ENCODE measurements at regions not wholly inside any gene's neighbourhood (a gene's known extent, or its start where the extent isn't known, plus 50 kb on each side); places are given as distances from the start of the nearest gene placed in this dataset.

DNA sequence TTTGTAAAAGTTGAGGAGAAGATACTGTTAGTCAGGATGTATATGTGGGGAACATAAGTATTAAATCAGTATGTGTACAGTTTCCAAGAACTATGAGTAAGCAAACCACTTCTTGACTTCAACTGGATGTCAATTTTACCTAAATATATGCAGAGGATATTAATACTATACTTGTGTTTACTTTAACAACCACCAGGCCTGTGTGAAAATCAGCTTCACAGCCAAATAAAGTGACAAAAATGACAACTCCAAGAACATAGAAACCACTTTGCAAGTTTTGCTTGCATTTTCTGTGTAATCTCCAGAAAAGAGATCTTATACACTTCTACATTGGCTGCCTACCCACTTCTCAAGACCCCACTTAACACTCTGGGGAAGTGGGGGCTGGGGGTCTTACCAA lies 293.3 kb upstream of the RORA start:
- no peak for DNase-seq

DNA sequence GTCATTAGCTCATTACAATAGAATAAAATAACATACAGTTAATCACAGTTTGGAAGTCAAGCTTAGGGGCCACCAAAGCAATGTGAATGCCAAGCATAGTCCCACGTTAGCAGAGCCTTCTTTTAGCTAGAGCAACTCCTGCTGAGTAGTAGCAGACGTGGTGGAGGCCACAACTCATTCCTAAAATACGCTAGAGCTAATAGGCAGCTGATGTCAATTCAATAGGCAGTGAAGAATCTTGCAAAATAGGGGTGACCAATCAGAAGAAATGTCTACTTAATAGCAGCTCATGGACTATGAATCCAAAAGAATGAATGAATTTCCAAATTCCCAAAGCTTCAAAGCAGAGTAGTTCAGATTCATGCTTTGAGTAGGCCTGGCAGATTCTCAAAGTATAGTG lies 292.9 kb upstream of the RORA start:
- no peak for DNase-seq

DNA sequence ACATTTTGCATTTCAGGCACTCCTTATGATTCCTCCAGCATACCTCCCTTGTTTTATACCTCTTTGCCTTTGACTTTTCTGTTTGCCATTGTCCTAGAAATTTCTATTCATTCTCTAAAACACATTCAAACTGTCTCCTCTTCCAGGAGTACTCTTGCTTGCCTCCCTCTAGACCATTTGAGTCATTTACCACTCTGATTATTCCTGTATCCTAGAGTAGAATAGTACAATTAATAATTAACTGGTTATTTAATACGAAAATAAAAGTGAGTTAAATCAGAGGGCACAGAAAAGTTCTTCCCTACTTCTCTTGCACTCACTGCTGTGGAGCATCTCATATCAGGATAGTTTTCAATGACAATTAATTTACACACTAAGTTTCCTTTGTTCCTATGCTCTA lies 290.2 kb upstream of the RORA start:
- DNase-seq: no peak

DNA sequence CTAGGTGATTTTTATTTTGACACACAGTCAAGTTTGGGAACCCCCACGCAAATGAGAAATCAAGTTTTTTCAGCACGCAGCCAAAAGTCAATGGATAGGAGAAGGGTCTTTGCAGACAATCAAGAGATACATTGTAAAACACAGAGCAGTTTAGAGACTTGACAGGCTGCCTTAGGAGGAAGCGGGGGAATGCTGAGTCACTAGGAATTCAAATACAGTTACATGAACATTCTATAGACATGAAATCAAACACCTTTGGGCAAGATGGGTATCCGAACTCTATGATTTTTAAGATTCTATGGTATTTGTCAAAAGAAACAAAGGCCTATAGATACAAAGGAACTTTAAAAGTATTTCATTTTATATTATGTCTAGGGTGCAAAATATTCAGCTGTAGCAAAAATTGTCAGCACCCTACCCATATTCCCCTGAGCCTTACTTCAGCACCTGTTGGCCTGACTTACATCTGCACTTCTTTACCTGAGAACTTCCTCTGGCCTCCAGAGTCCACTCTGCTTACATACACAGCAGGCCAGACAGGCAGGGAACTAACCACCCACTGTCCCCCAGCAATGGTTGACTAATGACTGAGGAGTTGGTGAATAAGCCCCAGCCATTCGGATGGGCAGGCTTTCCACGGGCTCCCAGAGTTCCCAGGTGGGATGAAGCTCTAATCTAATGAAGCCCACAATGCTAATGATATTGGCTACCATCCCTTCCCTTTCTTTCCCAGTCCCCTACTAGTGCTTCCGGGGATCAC lies 289.3 kb upstream of the RORA start:
- peak; percentile 26 for DNase-seq

DNA sequence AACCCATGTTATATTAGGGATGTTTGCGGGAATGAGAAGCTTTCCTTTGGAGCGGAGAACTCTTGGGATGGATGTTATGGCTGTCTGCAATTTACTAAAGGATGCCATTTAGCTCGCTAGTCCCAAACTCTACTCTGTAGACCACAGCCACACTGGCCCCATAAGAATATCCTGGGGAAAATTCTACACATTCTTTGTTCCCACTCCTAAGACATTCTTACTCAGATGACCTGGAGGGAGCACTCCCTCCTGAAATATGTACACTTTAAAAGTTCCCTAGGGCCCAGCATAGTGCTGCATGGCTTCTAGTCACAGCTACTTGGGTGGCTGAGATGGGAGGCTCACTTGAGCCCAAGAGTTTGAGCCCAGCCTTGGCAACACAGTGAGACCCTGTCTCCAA lies 288.7 kb upstream of the RORA start:
- DNase-seq: no peak

DNA sequence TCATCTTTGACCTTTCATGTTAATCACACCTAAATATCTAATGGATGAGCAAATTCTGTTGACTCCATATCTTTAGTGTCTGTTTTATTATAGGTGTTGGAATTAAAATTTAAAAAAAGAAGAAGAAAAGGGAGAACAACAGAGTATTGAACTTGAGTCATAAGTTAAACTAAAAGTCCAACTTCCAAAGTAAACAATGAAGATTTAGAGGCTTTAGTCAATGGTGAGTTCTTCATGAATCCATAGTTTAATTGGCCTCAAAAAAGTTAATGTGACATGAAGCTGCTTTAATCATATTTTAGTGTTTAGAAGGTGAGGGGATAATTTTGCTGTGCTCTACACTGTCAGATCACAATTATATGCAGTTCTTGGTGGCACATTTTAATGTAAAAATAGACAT lies 288.2 kb upstream of the RORA start:
- DNase-seq: no peak

DNA sequence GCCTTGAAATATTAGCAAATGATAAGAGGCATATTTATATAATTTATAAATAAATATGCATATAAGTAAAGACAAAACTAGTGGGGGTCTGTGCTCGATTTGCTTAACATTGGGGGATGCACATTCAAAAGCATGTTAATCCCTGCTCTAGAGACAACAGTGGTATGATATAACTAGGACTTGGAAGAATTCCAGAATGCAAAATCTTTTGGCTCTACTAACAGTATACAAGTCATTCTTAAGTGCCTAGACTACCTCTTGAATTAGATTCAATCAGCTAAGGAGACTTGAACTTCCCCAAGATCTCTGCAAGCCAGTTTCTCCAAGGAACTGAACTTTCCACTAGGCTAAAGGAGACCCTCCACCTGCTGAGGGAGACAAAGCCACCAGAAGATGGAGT lies 282.7 kb upstream of the RORA start:
- DNase-seq: no peak

DNA sequence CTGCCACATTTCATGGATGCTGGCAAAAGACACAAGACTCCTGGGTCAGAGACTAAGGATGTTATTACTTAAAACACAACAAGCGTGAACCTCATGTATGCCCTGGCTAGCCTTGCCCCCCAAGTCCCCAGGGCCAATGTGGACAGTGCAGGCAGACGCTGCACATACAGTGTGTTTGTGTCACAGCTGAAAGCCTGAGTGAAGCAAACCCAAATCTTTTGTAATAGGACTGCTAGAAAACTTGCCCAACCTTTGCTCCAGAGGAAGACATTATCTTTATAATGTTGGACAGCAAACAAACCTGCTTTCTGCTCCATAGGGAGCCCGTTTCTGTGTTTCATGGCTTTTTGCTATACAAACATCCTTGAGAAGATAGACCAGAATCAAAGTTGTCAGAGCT lies 282.0 kb upstream of the RORA start:
- peak; percentile 29 for DNase-seq

DNA sequence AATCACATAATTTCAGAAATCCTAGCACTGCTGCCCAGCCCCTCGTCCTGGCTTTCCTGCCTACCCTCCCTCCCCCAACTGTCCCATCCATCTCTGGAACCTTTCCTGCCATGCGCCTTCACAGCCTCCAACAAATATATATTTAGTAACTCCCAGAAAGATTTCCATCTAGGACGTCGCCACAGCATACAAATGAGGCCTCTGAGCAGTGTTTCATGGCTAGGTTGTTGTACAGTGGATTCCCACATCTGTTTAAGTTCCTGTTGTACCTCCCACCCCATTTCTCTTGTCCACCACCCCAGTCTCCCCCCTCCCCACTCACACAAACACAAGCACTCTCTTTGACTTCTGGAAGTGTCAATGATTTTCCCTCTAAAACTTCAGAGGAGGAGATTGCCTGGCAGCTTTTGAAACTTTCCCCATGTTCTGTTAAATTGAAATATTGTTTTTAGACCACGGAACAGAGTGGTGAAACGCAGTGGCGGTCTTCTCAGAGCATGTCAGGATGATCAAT lies 280.3 kb upstream of the RORA start:
- DNase-seq: no peak

DNA sequence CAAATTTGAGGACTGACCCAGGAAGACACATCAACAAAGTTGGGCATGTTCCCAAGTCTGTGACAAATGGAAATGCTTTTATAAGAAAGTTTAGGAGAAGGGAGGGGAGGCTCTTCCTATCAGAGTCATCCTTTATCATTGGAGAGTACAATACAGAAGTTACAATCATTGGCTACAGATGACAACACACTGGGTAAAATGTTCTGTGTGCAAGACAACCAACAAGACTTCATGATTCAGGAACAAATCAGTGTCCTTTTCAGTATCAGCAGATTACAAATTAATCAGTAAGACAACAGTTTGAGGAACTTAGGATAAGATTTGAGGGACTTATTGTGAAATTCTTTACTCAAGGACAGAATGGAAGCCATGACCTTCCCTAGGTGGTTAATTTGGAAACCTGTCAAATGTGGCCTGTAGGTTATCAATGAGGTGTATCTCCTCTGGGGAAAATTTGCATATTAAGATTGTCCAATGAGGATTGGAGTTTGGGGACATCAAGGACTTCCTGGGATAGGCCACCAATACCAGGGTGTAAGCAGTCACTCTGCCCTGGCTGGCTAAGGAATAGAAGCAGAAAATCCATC lies 274.4 kb upstream of the RORA start:
- no peak for DNase-seq

DNA sequence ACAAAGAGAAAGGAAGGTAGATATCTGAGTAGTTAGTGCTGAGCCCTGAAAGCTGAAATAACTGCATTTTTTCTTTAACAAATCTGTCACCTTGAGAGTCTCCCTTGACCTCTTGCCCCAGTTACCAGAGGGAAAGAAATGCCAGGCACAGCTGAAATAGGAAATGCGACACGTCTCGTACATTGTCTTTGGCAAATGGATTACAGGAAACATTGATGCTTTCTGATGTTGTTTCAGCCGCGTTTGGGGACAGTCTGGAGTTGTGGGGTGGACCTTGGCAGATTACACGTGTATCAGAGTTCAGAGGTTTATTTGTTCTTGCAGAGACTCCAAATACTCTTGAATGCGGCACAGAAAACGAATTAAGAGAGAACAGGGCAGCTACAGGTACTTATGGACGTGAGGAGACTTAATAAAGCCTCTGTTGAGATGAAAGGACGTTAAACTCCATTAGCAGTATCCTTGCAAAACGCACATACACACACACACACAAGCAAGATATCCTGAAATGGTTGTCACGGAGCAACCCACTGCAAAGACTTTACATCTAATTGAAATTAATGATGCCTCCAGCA lies 272.8 kb upstream of the RORA start:
- DNase-seq: no peak

DNA sequence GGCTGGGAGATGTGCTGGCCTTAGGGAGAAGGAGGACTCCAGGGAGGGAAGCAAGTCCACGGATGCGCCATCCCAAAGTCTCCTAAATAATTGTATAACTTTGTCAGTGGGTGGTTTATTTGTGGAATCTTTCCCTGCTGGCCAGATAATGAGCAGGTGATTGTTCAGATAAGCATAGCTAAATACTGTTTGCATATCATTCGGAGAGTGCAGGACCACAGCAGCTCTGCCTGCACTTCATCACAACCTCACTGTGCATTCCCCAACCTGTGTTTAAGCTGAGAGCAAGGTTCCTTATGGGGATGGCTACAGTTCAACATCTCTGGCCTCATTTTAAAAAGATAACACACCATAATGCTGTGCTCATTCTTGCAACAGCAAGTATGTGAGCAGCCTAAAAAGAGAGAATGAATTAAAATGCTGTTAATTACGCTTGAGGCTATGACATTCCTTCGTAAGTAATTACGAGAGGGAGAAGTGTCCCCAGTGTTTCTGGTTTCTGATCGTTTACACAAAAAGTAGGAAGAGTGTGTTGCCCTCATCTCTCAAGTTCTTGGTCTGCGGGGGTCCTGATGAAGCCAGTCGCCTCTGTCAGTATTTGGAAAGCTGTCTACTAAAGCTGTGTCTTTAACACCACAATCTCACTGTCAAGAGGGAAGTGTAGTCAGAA lies 272.0 kb upstream of the RORA start:
- peak; percentile 83 for DNase-seq

DNA sequence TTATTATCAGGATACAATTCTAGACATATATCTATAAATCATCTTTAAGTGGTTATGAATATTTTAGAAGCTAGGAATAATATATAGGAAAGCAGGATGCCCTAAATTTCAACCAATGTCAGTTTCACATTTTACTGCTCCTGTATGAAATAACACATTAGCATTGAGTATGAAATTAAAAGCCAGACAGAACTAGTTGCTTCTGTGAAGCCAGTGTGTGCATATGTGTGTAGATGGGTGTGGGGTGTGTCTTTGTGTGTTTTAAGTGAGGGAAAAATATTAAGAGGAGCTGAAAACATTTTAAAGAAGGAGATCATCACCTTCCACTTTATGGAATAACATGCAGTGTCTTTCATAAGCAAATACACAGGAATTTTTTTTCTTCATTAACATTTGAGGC lies 271.4 kb upstream of the RORA start:
- DNase-seq: no peak

DNA sequence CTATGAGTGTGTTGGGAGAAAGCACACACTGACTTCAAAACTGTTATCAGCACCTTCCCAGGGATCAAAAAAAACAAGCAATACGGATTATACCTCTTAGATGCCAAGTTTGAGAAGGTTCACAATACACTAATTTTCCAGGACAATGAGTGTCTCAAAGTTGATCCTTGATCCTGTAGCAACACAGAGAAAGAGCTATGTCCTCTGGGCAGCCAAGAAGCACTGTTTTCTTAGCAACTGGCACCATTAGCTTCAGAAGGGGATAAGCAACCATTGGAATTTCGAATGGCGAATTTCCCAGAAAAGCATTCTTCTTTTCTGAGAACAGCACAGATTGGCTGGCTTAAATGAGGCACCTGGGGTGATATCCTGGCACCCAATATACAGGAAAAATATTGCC lies 270.3 kb upstream of the RORA start:
- no peak for DNase-seq

DNA sequence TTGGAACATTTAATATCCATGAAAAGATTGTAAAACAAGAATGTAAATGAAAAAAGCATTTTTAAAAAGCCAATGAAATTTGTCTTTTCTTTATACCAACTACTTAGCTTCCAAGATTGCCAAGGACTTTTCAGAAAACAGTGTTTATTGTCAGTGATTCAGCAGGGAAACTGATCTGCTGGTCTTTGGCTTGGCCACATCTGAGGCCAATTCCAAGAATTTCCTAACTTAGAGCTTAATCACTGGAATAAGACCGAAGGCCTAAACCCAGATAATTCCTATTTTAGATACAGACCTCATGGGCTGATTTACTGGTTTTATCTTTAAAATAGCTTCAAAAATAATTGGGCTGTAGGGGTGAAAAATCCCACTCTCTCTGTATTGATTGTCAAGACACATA lies 260.5 kb upstream of the RORA start:
- no peak for DNase-seq

DNA sequence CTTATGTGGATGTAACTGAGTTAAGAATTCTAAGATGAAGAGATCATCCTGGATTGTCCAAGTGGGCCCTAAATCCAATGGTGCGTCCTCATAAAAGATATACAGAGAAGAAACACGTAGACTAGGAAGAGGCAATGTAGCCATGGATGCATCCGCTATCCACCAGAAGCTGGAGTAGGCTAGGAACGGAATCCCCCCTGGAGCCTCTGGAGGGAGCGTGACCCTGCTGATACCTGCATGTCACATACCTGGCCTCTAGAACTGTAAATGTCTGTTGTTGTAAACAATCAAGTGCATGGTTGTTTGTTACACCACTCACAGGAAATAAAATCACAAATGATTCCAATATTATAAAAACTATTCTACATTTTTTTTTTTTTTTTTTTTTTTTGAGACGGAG lies 254.5 kb upstream of the RORA start:
- DNase-seq: no peak

DNA sequence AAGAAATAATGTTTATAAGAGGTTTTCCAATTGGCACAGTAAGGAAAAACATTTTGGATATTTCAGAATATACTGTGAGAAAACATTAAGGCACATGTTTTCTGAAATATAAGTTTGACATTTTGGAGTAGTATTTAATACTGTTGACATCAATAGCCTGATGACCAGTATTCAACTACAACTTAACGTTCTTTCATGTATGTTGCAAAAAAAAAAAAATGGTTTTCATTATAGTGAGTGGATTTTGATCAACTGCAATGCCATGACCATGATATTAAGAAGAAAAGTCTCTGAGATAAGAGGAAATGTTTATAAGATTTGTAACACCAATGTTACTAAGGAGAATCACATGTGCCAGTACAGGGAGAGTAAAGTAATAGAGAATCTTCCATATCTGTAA lies 252.8 kb upstream of the RORA start:
- no peak for DNase-seq

DNA sequence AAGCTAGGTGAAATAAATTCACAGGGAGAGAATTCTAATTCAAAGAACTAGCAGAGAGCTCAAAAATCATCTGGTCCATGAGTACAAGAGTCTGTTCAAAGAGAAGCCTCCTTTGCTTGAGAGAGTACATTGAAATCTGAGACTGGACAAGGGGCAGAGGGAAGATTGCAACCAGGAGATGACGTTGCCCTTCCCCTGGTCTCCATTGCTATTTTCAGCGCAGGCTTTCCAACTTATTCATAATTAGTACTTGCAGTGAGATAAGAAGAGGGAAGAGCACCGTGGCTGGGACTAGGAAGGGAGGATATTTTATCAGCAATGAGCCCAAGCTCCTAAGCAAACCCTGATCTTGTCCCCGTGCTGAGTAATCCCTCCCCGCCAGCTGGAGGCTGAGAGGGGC lies 251.8 kb upstream of the RORA start:
- peak; percentile 48 for DNase-seq

DNA sequence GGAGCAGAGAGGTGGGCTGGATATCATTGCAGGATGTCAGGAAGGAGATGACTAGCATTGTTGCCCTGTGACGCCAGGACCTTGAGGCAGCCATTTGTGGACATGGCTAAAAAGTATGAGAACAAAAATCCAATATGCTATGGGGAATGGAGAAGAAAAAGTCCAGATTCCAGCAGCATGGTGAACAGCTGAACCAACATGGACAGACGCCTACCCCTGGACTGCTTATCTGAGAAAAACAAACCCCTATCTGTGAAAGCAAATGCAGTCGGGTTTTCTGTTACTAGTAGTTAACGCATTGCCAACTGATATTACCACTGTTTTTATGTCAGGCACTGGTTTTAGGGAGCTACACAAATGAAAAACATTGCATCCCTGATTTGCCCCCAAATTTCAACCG lies 251.2 kb upstream of the RORA start:
- peak; percentile 32 for DNase-seq

DNA sequence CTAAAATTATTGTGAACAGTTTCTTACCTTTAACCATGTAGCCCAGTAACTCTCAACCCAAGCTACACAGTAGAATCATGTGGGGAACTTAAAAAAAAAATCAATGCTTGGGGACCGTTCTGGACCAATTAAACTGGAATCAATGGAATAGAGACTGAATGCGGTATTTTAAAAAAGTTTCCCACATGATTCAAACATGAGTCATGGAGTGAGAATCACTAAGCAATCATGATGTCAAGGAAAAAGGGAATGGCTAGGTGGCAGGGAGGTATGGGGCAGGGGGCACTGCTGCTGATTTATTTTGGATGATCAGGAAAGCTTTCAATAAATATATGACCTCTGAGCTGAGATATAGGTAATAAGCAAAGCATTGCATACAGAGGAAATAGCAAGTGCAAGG lies 250.5 kb upstream of the RORA start:
- no peak for DNase-seq

DNA sequence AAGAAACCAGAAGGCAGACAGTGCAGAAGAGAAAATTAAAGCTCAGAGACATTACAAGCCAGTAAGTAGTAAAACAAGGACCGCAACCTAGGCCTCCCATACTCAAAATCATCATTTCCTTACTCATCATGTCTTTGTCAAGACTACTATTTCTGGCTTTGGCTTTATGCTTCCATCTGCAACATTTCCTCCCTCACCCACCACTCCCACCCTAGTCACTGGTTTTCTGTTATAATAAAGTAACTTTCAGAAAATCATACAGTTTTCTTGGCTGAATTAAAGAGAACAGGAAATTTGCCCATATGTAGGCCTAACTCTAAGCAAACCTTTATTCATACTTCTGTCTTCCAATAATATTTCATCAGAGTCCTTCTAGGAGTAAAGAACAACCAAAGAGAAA lies 247.6 kb upstream of the RORA start:
- DNase-seq: no peak

DNA sequence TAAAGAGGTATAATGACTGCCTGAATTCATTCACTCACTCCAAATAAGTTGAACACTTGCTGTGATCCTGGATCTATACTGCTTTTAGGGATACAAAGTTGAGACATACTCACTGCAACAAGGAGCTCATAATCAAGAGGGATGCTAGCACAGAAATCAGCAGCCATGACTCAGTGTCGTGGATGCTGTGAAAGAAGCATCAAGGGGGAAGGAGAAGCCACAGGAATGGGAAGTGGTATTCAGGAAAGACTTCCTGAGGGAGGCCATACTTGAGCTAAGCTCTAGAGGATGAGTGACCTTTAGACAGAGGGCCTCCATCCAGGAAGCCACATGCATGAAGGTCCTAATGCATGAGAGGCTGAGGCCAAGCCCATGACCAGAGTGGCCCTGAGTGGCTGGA lies 245.7 kb upstream of the RORA start:
- no peak for DNase-seq

DNA sequence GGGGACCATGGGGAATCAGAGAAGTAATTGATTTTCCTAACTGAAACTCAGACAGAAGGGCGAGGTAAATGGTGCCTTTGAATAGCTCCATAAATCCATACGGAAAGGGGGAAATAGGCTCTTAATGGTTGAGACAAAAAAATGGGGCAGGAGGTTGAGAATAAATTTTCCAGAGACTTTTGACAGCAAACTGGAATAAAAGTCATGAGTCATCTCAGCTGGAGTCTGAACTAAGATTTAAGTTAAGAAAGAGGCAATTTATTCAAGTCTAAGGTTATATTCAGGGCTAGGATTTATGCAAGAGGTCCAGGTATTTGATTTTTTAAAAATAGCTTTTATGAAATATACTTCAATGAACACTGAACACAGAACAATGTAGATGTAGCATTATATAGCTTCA lies 238.7 kb upstream of the RORA start:
- no peak for DNase-seq

All from NCI-H146 (cell line).